ENCODE measurements at regions not wholly inside any gene's neighbourhood (a gene's known extent, or its start where the extent isn't known, plus 50 kb on each side); places are given as distances from the start of the nearest gene placed in this dataset.
"Not testable (repeated sequence)": the region's sequence is repeated elsewhere in the genome, so short reads cannot be mapped to it uniquely, and the experiment has no call there.

- no peak for DNase-seq
These were observed 150.2 kb upstream of the ARHGAP20 start for GRCh38 chr11:110862407-110862806.

- DNase-seq = no peak
These were observed 148.2 kb upstream of the ARHGAP20 start for GRCh38 chr11:110860461-110860860.

GRCh38 chr11:110859998-110860397 is 147.8 kb upstream of the ARHGAP20 start:
- no peak for DNase-seq

GRCh38 chr11:110859240-110859840 is 147.1 kb upstream of the ARHGAP20 start:
- DNase-seq = no peak

GRCh38 chr11:110858547-110858921 is 146.3 kb upstream of the ARHGAP20 start:
- no peak for DNase-seq

- no peak for DNase-seq
These were observed 145.8 kb upstream of the ARHGAP20 start for GRCh38 chr11:110857892-110858546.

GRCh38 chr11:110856996-110857812 is 145.0 kb upstream of the ARHGAP20 start:
- DNase-seq = no peak

- DNase-seq = no peak
These were observed 144.1 kb upstream of the ARHGAP20 start for GRCh38 chr11:110856340-110856739.

GRCh38 chr11:110855191-110855590 is 143.0 kb upstream of the ARHGAP20 start:
- no peak for DNase-seq

- DNase-seq = no peak
These were observed 140.8 kb upstream of the ARHGAP20 start for GRCh38 chr11:110852921-110853490.

- DNase-seq = no peak
These were observed 138.6 kb upstream of the ARHGAP20 start for GRCh38 chr11:110850846-110851245.

GRCh38 chr11:110843053-110843452 is 130.8 kb upstream of the ARHGAP20 start:
- DNase-seq = not testable (repeated sequence)

GRCh38 chr11:110838808-110839207 is 126.6 kb upstream of the ARHGAP20 start:
- DNase-seq = no peak

GRCh38 chr11:110837603-110838002 is 125.4 kb upstream of the ARHGAP20 start:
- DNase-seq = no peak

- no peak for DNase-seq
These were observed 122.9 kb upstream of the ARHGAP20 start for GRCh38 chr11:110835106-110835505.

GRCh38 chr11:110833033-110833484 is 120.8 kb upstream of the ARHGAP20 start:
- DNase-seq = no peak

- DNase-seq = no peak
These were observed 120.3 kb upstream of the ARHGAP20 start for GRCh38 chr11:110832539-110832938.

- DNase-seq = no peak
These were observed 119.8 kb upstream of the ARHGAP20 start for GRCh38 chr11:110832080-110832479.

GRCh38 chr11:110830747-110831146 is 118.5 kb upstream of the ARHGAP20 start:
- DNase-seq = no peak

- no peak for DNase-seq
These were observed 118.1 kb upstream of the ARHGAP20 start for GRCh38 chr11:110830344-110830743.

- DNase-seq = no peak
These were observed 117.6 kb upstream of the ARHGAP20 start for GRCh38 chr11:110829873-110830272.

GRCh38 chr11:110828086-110828485 is 115.8 kb upstream of the ARHGAP20 start:
- DNase-seq = no peak

GRCh38 chr11:110827276-110827675 is 115.0 kb upstream of the ARHGAP20 start:
- no peak for DNase-seq
